H1 (cell line): ENCODE measurements at regions not wholly inside any gene's neighbourhood (a gene's known extent, or its start where the extent isn't known, plus 50 kb on each side); places are given as distances from the start of the nearest gene placed in this dataset.

Experiments used
- CTCF ChIA-PET: fragments of 300-600 bp; sonication (Branson Sonifier 250); formaldehyde crosslinking; loops from one replicate; lab custom pipeline; 2021; ENCODE audit not compliant: partially characterized antibody; lab: Charles Lee
- POLR2A ChIA-PET: fragments of 300-600 bp; sonication (Branson Sonifier 250); formaldehyde crosslinking; loops from one replicate; lab custom pipeline; 2021; ENCODE audit warnings: inconsistent platforms; ENCODE audit not compliant: partially characterized antibody; lab: Charles Lee
- DNase-seq, 2 experiments: peaks; one replicate each; pipeline versions ENCODE4 v3.0.0 to v3.0.0-alpha.2; 2010 to 2022; ENCODE audit warnings: low spot score in 2 of 2, low read depth in 1 of 2, mixed read lengths in 1 of 2
- FAIRE-seq: peaks from 2 replicates; lab custom pipeline; 2011; peaks lifted over from hg19 to GRCh38; lab: Jason Lieb, UNC
- H2AFZ ChIP-seq: 2 replicates; pipeline ENCODE4 v1.8.1; 2012; ENCODE audit warnings: low read length, inconsistent platforms
- H2AK5ac ChIP-seq: 2 replicates; pipeline ENCODE4 v1.6.1; 2013; ENCODE audit warnings: low read depth, low read length
- H2BK120ac ChIP-seq: replicated peaks from 2 replicates; pipeline ENCODE3; 2013; ENCODE audit warnings: low read depth, low read length, inconsistent platforms
- H2BK12ac ChIP-seq: 2 replicates; pipeline ENCODE4 v1.6.1; 2013; ENCODE audit warnings: low read depth, low read length
- H2BK15ac ChIP-seq: 2 replicates; pipeline ENCODE4 v1.6.1; 2013; ENCODE audit warnings: low read length
- H2BK20ac ChIP-seq: 2 replicates; pipeline ENCODE4 v1.6.1; 2013; ENCODE audit warnings: low read length
- H2BK5ac ChIP-seq: 2 replicates; pipeline ENCODE4 v1.6.1; 2013; ENCODE audit warnings: low read depth, low read length
- H3K14ac ChIP-seq: 2 replicates; pipeline ENCODE4 v1.6.1; 2013; ENCODE audit warnings: inconsistent platforms; ENCODE audit not compliant: insufficient read length
- H3K18ac ChIP-seq: 2 replicates; pipeline ENCODE4 v1.6.1; 2013; ENCODE audit warnings: low read length; ENCODE audit errors: extremely low read depth
- H3K23ac ChIP-seq: 2 replicates; pipeline ENCODE4 v1.6.1; 2013; ENCODE audit warnings: inconsistent platforms; ENCODE audit not compliant: insufficient read length
- H3K23me2 ChIP-seq: 2 replicates; pipeline ENCODE4 v1.6.1; 2013; ENCODE audit warnings: low read depth, low read length
- H3K27ac ChIP-seq: 2 replicates; pipeline ENCODE4 v1.6.1; 2011; ENCODE audit warnings: low read depth, low read length, inconsistent platforms
- H3K27me3 ChIP-seq, 4 experiments: replicated peaks in 1 of 4; 1 replicate in 1 of 4; 2 replicates in 3 of 4; pipeline versions ENCODE4 v1.6.1 to v1.8.1; 2011 to 2013; ENCODE audit warnings: low read length in 3 of 4, mild to moderate bottlenecking in 3 of 4, inconsistent platforms in 2 of 4, mixed read lengths in 2 of 4, moderate library complexity in 1 of 4; ENCODE audit not compliant: control insufficient read depth in 3 of 4, insufficient read depth in 3 of 4; ENCODE audit errors: extremely low read depth in 1 of 4
- H3K36me3 ChIP-seq, 4 experiments: 2 replicates each; pipeline versions ENCODE4 v1.6.1 to v1.8.1; 2011 to 2013; ENCODE audit warnings: mild to moderate bottlenecking in 4 of 4, low read length in 3 of 4, moderate library complexity in 2 of 4, control low read depth in 1 of 4, inconsistent platforms in 1 of 4; ENCODE audit not compliant: insufficient read depth in 4 of 4, control insufficient read depth in 2 of 4
- H3K4ac ChIP-seq: replicated peaks from 2 replicates; pipeline ENCODE3; 2013; ENCODE audit warnings: low read length, low read depth, mixed read lengths, inconsistent platforms; ENCODE audit not compliant: insufficient read length
- H3K4me1 ChIP-seq, 4 experiments: replicated peaks in 1 of 4; 1 replicate in 1 of 4; 2 replicates in 3 of 4; pipeline versions ENCODE4 v1.6.1 to v1.8.1; 2011 to 2013; ENCODE audit warnings: low read length in 3 of 4, inconsistent platforms in 2 of 4, mixed read lengths in 1 of 4; ENCODE audit not compliant: insufficient read depth in 4 of 4, control insufficient read depth in 3 of 4
- H3K4me2 ChIP-seq, 2 experiments: 2 replicates each; pipeline versions ENCODE4 v1.6.1 to v1.8.1; 2011 to 2013; ENCODE audit warnings: low read depth in 2 of 2, low read length in 2 of 2, control low read depth in 1 of 2, inconsistent platforms in 1 of 2, mild to moderate bottlenecking in 1 of 2; ENCODE audit not compliant: insufficient read depth in 1 of 2
- H3K4me3 ChIP-seq, 4 experiments: fragments of 200-600, 300-600 bp in 1 of 4; sonication (generic), shearing (Covaris generic), sonication (Bioruptor Twin) in 1 of 4; 2 replicates each; pipeline versions ENCODE4 v1.5.1 to v1.8.1; 2011 to 2016; ENCODE audit warnings: low read length in 4 of 4, low read depth in 3 of 4, control low read depth in 2 of 4, inconsistent platforms in 2 of 4, mild to moderate bottlenecking in 2 of 4, mixed read lengths in 1 of 4, moderate library complexity in 1 of 4; ENCODE audit not compliant: insufficient read depth in 2 of 4; ENCODE audit errors: extremely low read depth in 1 of 4
- H3K56ac ChIP-seq: replicated peaks from 2 replicates; pipeline ENCODE3; 2013; ENCODE audit warnings: low read depth, mild to moderate bottlenecking, mixed read lengths, low read length, inconsistent platforms; ENCODE audit not compliant: insufficient read length
- H3K79me1 ChIP-seq: 2 replicates; pipeline ENCODE4 v1.6.1; 2013; ENCODE audit warnings: low read depth, low read length, control low read depth
- H3K79me2 ChIP-seq, 2 experiments: 2 replicates each; pipeline versions ENCODE4 v1.6.1 to v1.8.1; 2012 to 2013; ENCODE audit warnings: low read length in 2 of 2, mild to moderate bottlenecking in 2 of 2, inconsistent platforms in 1 of 2; ENCODE audit not compliant: insufficient read depth in 2 of 2, control insufficient read depth in 1 of 2
- H3K9ac ChIP-seq, 4 experiments: replicated peaks in 1 of 4; 1 replicate in 1 of 4; 2 replicates in 3 of 4; pipeline versions ENCODE4 v1.6.1 to v1.8.1; 2011 to 2013; ENCODE audit warnings: low read depth in 3 of 4, low read length in 3 of 4, control low read depth in 2 of 4, mild to moderate bottlenecking in 2 of 4, moderate library complexity in 2 of 4, inconsistent platforms in 1 of 4; ENCODE audit errors: extremely low read depth in 1 of 4
- H3K9me3 ChIP-seq, 2 experiments: 2 replicates each; pipeline versions ENCODE4 v1.6.1 to v1.8.1; 2012 to 2013; ENCODE audit warnings: mild to moderate bottlenecking in 2 of 2, moderate library complexity in 2 of 2, control low read depth in 1 of 2, inconsistent platforms in 1 of 2, low read depth in 1 of 2, low read length in 1 of 2, mixed read lengths in 1 of 2; ENCODE audit not compliant: insufficient read depth in 2 of 2
- H4K20me1 ChIP-seq, 2 experiments: replicated peaks in 1 of 2; 2 replicates each; pipeline versions ENCODE3 to v1.8.1; 2011 to 2013; ENCODE audit warnings: inconsistent platforms in 2 of 2, low read length in 2 of 2, mild to moderate bottlenecking in 1 of 2; ENCODE audit not compliant: insufficient read depth in 2 of 2, control insufficient read depth in 1 of 2
- H4K5ac ChIP-seq: 2 replicates; pipeline ENCODE4 v1.6.1; 2013; ENCODE audit warnings: low read length, low read depth, mixed read lengths, inconsistent platforms; ENCODE audit not compliant: insufficient read length
- H4K8ac ChIP-seq: 2 replicates; pipeline ENCODE4 v1.8.0; 2013; ENCODE audit warnings: mild to moderate bottlenecking, moderate library complexity, low read length, inconsistent platforms; ENCODE audit not compliant: insufficient read depth; ENCODE audit errors: extremely low read depth
- H4K91ac ChIP-seq: replicated peaks from 2 replicates; pipeline ENCODE3; 2013; ENCODE audit warnings: low read length, mixed read lengths, inconsistent platforms; ENCODE audit not compliant: insufficient read length
- GABPA ChIP-seq: IDR thresholded peaks from 2 replicates; pipeline ENCODE4 v1.6.1; 2011; ENCODE audit warnings: mild to moderate bottlenecking, low read length, moderate library complexity, borderline replicate concordance; ENCODE audit not compliant: insufficient read depth
- MAFK ChIP-seq: IDR thresholded peaks from 2 replicates; pipeline ENCODE4 v1.6.1; 2012; ENCODE audit warnings: low read depth, mild to moderate bottlenecking, improper control_type of control experiment, low read length
- SUZ12 ChIP-seq: fragments of 200-600 bp; sonication (generic); IDR thresholded peaks from 2 replicates; pipeline ENCODE4 v1.6.1; 2012; ENCODE audit warnings: mild to moderate bottlenecking, inconsistent platforms, low read length, moderate library complexity, mixed read lengths
- USF2 ChIP-seq: IDR thresholded peaks from 2 replicates; pipeline ENCODE4 v1.6.1; 2011; ENCODE audit warnings: low read length, improper control_type of control experiment
- WGBS, 2 experiments: shearing (Covaris generic) in 1 of 2; methylation state at CpG; one replicate each; pipeline versions ENCODE4 v1.1.6 to v1.1.7; 2013 to 2015; ENCODE audit warnings: low lambda C conversion rate in 2 of 2, mixed read lengths in 2 of 2, inconsistent platforms in 1 of 2, low coverage in 1 of 2, missing lambda C conversion rate in 1 of 2; ENCODE audit not compliant: insufficient replicate concordance in 2 of 2, insufficient coverage in 1 of 2, insufficient read length in 1 of 2; ENCODE audit errors: extremely low coverage in 1 of 2, missing lambda C conversion rate in 1 of 2; 5-methylcytosine and 5-hydroxymethylcytosine counted together

GRCh38 chr1:11388617-11389016 is 90.3 kb upstream of the DISP3 start:
- 79% methylated on average over 9 of the region's 9 CpGs; no CpG with 5 or more reads in 1 of the 2 experiments for WGBS, 2 experiments
- Histone ChIP-seq H2BK120ac (no peak overlapping the region), H3K4me3 (no peak overlapping the region), H2BK20ac (no peak overlapping the region), H4K8ac (no peak overlapping the region), H4K91ac (no peak overlapping the region), H2BK12ac (no peak overlapping the region), H4K20me1 (no peaks in the 10 kb centered on the region), H3K18ac (no peak overlapping the region), H3K56ac (no peak overlapping the region), H3K23ac (no peak overlapping the region), H3K79me1 (no peaks in the 10 kb centered on the region), H3K9ac (no peak overlapping the region), H3K23me2 (no peaks in the 10 kb centered on the region), H4K5ac (no peak overlapping the region), H3K79me2 (no peaks in the 10 kb centered on the region), H3K27ac (no peak overlapping the region), H2BK15ac (no peak overlapping the region), H2BK5ac (no peak overlapping the region), H2AK5ac (no peak overlapping the region), H3K36me3 (no peaks in the 10 kb centered on the region), H3K9me3 (no peaks in the 10 kb centered on the region), H3K4me1 (no peaks in the 10 kb centered on the region; a peak in 1 of 7 replicates), H3K27me3 (no peaks in the 10 kb centered on the region), H3K4me2 (no peak overlapping the region), H3K4ac (no peak overlapping the region), H3K14ac (no peak overlapping the region), H2AFZ (no peak overlapping the region)
- DNase-seq (no peak), FAIRE-seq (no peak)
- ChIA-PET CTCF (interaction anchor here (0.9 kb wide), 1 partner anchor 15 kb away, joined by 3 read pairs; no protein-coding TSS in a partner anchor), POLR2A (interaction anchor here (0.7 kb wide), 1 partner anchor 289 kb away, joined by 3 read pairs; the partner anchor contains the start of gene EXOSC10)
- TF ChIP-seq GABPA (no peak), SUZ12 (no peak), USF2 (no peak), MAFK (no peak)
